ENCODE measurements at regions not wholly inside any gene's neighbourhood (a gene's known extent, or its start where the extent isn't known, plus 50 kb on each side); places are given as distances from the start of the nearest gene placed in this dataset.
"Not testable (repeated sequence)": the region's sequence is repeated elsewhere in the genome, so short reads cannot be mapped to it uniquely, and the experiment has no call there.

- TF ChIP-seq CTCF (IDR thresholded peaks at IDR 0.05; ENCODE audit: insufficient read depth, low read length), result no peak
- no peak overlapping the region for H3K4me3 ChIP-seq (ENCODE audit: low read depth, low read length)
- no peak for DNase-seq (ENCODE audit: low read depth)
Observed at GRCh38 chr12:66753810-66754209, 74.9 kb upstream of the GRIP1 start.

GRCh38 chr12:66755727-66756395 lies 77.0 kb upstream of the GRIP1 start:
- no peak overlapping the region for H3K4me3 ChIP-seq (ENCODE audit: low read depth, low read length)
- TF ChIP-seq CTCF (IDR thresholded peaks at IDR 0.05; ENCODE audit: insufficient read depth, low read length), result no peak
- DNase-seq (ENCODE audit: low read depth), result no peak

GRCh38 chr12:66756631-66757030 lies 77.8 kb upstream of the GRIP1 start:
- no peak for TF ChIP-seq CTCF (IDR thresholded peaks at IDR 0.05; ENCODE audit: insufficient read depth, low read length)
- no peak for DNase-seq (ENCODE audit: low read depth)
- H3K4me3 ChIP-seq (ENCODE audit: low read depth, low read length), result no peak overlapping the region

GRCh38 chr12:66760122-66760521 lies 81.2 kb upstream of the GRIP1 start:
- not testable (repeated sequence) for DNase-seq (ENCODE audit: low read depth)

GRCh38 chr12:66763467-66763866 lies 84.6 kb upstream of the GRIP1 start:
- DNase-seq (ENCODE audit: low read depth), result no peak
- no peak overlapping the region for H3K4me3 ChIP-seq (ENCODE audit: low read depth, low read length)
- no peak for TF ChIP-seq CTCF (IDR thresholded peaks at IDR 0.05; ENCODE audit: insufficient read depth, low read length)

More at GRCh38 chr12:66760122-66760521, 81.2 kb upstream of the GRIP1 start:
- not testable (repeated sequence) for H3K4me3 ChIP-seq (ENCODE audit: low read depth, low read length)

- no peak overlapping the region for H3K4me3 ChIP-seq (ENCODE audit: low read depth, low read length)
- DNase-seq (ENCODE audit: low read depth), result no peak
- TF ChIP-seq CTCF (IDR thresholded peaks at IDR 0.05; ENCODE audit: insufficient read depth, low read length), result no peak
Observed at GRCh38 chr12:66765204-66765603, 86.3 kb upstream of the GRIP1 start.

GRCh38 chr12:66767536-66767935 lies 88.7 kb upstream of the GRIP1 start:
- DNase-seq (ENCODE audit: low read depth), result no peak
- H3K4me3 ChIP-seq (ENCODE audit: low read depth, low read length), result no peak overlapping the region
- no peak for TF ChIP-seq CTCF (IDR thresholded peaks at IDR 0.05; ENCODE audit: insufficient read depth, low read length)

Data from fibroblast of the aortic adventitia (primary cell).